Erythroblast (primary cell): ENCODE measurements at regions not wholly inside any gene's neighbourhood (a gene's known extent, or its start where the extent isn't known, plus 50 kb on each side); places are given as distances from the start of the nearest gene placed in this dataset.

Experiments
- GATA1 ChIP-seq: IDR thresholded peaks from 2 replicates; pipeline ENCODE4 v1.6.1; 2011; ENCODE audit warnings: low read depth, mild to moderate bottlenecking, control low read depth, low read length, moderate library complexity
- POLR2A ChIP-seq: IDR thresholded peaks from 2 replicates; pipeline ENCODE4 v1.6.1; 2011; ENCODE audit warnings: mild to moderate bottlenecking, low read length

GRCh38 chr3:82509106-82509842, 747.8 kb upstream of the GBE1 start:
- TF ChIP-seq POLR2A: no peak
- TF ChIP-seq GATA1: no peak
